Stimulated activated CD4-positive, alpha-beta T cell treated with anti-CD3 and anti-CD28 coated beads, Interleukin-15, amount 100 ng/mL, for 24 hours (primary cell): ENCODE measurements at regions not wholly inside any gene's neighbourhood (a gene's known extent, or its start where the extent isn't known, plus 50 kb on each side); places are given as distances from the start of the nearest gene placed in this dataset.

Experiments
- DNase-seq: peaks from one replicate; pipeline ENCODE4 v3.0.0-alpha.2; 2020

DNA sequence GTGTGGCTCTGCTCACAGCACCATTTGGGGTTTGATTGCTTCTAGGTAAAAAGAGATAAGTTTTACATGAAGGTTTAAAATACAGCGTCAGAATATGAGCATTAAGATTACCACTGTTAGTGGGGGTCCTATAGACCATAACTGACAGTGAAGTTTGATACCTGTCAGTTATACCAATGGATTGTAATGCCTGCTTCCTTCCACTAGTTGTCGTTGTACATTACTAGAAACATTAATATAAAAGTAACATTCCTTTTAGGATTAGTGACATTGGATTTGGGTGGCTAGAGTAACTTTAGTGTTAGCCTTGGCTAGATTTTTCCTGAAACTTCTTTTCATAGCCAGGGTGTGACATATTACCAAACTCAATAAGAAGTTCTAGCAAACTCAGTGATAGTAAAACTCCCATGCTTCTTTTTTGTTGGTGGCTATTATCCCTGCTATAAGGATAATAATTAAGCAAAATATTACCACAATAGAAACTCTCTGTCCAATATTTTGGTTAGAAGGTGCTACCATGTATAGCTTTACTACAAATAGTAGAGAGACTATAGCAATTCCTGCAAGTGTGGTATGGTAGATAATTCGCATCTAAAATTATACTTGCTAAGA, 57.1 kb downstream of the FAM181B start:
- DNase-seq, result no peak

- DNase-seq, result no peak
Observed at GRCh38 chr11:82675838-82676237, 57.8 kb downstream of the FAM181B start.

GRCh38 chr11:82673631-82674030, 60.0 kb downstream of the FAM181B start:
- no peak for DNase-seq

DNA sequence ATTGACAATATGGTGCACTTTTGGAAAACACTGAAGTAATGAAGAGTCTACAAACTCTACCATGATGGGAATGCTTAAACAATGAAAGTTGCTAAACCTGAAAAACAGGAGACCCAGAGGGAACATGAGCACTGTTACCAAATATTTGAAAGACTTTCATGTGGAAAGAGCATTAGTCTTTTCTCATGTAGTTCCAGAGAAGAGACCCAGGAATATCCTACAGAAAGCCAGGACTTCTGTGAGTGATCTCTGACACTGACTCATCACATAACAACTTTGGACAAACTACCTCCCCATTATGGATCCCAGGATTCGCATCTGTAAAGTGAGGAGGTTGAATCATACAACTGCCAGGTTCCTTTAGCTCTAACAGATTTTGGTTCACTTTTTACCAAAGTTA, 62.2 kb downstream of the FAM181B start:
- DNase-seq, result no peak

DNA sequence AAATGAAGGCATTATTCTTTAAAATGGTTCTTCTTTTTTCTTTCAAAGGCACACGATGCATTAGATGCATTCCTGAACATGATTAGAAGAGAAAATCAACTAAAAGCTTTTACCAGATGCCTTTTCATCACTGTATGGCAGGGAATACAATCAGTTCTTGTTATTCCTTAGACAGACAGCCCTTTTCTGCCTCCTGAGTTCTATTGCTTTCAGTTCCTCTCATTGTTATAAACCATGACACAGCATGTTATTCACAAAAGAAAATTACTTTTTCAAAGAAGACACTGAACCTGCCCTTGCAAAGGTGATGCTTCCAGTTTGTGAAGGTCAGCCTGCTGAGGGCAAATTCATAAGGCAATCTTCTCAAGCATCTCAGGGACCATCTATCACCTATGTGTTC, 70.1 kb downstream of the FAM181B start:
- DNase-seq, result no peak

GRCh38 chr11:82653752-82654151, 79.9 kb downstream of the FAM181B start:
- no peak for DNase-seq

GRCh38 chr11:82639251-82639650, 94.4 kb downstream of the FAM181B start:
- no peak for DNase-seq

GRCh38 chr11:82636615-82637014, 97.0 kb downstream of the FAM181B start:
- no peak for DNase-seq

DNA sequence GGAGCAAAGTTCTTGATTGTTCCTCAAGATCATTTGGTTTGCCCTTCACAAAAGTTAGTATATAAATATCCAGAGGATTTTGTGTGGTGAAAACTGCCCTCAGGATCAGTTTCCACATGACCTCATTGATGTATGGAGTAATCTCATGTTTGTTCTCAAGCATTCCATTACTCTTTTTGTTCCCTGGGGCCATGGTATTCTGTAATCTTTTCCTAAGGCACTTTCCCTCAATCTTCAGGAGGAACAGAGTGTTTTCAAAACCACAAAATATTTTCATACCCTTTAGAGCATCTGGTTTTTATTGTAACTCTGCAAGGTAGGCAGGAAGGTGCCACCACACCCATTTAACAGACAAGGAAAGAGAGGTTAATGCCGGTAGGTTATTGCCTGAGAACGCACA, 99.6 kb downstream of the FAM181B start:
- no peak for DNase-seq

- DNase-seq, result no peak
Observed at GRCh38 chr11:82631722-82632630, 101.7 kb downstream of the FAM181B start.

DNA sequence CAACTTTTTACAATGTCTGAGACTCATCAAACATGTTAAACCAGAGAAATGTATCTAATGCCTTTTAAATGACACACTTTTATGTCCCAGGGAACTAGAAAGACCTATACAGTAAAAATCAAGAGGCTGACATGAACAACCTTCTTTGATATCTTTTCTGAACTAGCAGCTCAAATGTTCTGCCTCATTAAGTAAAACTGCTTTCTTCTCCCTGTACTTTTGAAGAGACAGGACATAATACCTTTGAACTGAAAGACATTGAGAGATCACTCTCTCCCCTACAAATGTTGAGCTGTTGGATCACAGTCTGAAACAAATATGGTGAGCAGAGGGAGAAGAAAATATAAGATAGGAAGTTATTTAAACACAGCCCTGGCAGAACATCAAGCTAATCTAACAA, 123.0 kb downstream of the FAM181B start:
- no peak for DNase-seq

- DNase-seq, result no peak
Observed at GRCh38 chr11:82606738-82607137, 126.9 kb downstream of the FAM181B start.

GRCh38 chr11:82601711-82602110, 132.0 kb downstream of the FAM181B start:
- DNase-seq, result no peak

DNA sequence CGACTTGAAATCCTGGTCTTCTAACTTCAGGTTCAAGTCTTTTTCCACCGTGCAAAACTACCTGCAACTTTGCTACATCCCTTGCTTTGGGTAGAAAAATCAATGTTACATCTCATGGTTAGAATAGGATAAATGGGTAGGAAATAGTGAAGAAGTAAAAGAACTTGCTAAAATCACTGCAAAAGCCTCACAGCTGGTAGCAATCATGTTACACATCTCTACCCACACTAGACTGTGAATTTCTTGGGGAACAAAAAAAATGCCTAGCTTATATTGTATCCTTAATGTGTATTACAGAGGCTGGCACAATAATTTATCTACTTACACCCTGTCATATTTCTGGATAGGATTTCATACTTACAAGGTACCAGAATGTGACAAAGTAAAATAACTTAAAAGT, 133.8 kb downstream of the FAM181B start:
- DNase-seq, result no peak

GRCh38 chr11:82586581-82586980, 147.1 kb downstream of the FAM181B start:
- no peak for DNase-seq

GRCh38 chr11:82577246-82577645, 156.4 kb downstream of the FAM181B start:
- no peak for DNase-seq

DNA sequence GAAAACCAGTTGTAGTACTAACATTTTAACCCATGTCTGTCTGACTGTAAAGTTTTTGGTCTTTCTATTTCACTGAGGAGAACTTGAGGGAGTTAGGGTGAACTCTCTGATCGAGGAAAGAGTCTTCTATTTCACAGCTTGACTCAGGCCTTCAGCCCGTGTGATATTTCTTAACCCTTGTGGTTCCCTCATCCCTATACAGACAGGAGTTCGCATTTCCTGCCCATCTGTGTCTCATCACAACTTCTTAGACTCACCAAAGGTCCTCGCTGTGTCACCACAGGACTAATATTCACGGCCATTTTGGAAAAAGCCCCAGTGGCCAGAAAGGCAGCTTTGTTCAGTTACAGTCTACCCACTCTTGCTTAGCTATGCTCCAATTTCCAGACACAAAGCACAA, 172.8 kb downstream of the FAM181B start:
- no peak for DNase-seq

- no peak for DNase-seq
Observed at GRCh38 chr11:82559609-82560008, 174.1 kb downstream of the FAM181B start.

DNA sequence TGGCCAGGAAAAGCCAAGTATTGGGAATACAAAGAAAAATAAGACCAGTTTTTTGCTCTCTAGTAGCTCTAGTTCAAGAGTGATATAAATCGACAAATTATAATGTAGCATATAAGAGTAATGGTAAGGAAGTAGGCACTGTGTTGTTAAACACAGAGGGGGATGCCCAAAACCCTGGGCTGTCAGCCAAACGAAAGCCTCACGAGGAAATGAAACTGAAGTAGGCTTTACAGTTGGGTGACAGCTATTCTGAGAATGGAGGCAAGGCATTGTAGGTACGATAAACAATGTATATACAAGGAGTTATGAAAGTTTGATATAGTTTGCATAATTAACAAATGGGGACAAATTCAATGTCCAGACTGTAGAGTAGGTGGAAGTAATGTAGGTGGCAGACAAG, 176.4 kb downstream of the FAM181B start:
- DNase-seq, result no peak

DNA sequence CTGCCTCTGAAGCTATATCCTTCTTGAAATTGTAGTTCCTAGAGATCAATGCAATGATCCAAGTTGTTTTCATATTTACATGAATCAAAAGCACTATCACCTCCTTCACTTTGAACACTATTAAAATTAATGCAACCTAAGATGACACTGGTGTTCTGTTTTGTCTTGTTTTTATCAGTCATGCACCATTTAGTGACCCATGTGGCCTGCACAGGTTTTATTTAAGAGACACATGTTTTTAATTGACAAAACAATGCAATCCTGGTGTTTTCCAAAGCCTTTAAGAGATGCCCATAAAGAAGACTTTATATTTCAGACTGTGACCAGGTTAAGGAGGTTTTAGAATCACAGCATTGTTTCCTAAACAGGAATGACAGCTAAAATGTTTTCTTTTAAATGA, 177.5 kb downstream of the FAM181B start:
- DNase-seq, result no peak

- no peak for DNase-seq
Observed at GRCh38 chr11:82546661-82547557, 186.8 kb downstream of the FAM181B start.

- DNase-seq, result no peak
Observed at GRCh38 chr11:82539669-82540068, 194.0 kb downstream of the FAM181B start.

- DNase-seq, result no peak
Observed at GRCh38 chr11:82536706-82537105, 197.0 kb downstream of the FAM181B start.
